Activated CD4-positive, alpha-beta T cell treated with anti-CD3 and anti-CD28 coated beads, Interleukin-10, Interleukin-2, amounts not matched to agents 100 ng/mL and 50 ng/mL, durations not matched to agents 16 hours and 8 hours (primary cell): ENCODE measurements at regions not wholly inside any gene's neighbourhood (a gene's known extent, or its start where the extent isn't known, plus 50 kb on each side); places are given as distances from the start of the nearest gene placed in this dataset.
"Not testable (repeated sequence)": the region's sequence is repeated elsewhere in the genome, so short reads cannot be mapped to it uniquely, and the experiment has no call there.

Experiments
- DNase-seq: peaks from one replicate; pipeline ENCODE4 v3.0.0-alpha.2; 2020

DNA sequence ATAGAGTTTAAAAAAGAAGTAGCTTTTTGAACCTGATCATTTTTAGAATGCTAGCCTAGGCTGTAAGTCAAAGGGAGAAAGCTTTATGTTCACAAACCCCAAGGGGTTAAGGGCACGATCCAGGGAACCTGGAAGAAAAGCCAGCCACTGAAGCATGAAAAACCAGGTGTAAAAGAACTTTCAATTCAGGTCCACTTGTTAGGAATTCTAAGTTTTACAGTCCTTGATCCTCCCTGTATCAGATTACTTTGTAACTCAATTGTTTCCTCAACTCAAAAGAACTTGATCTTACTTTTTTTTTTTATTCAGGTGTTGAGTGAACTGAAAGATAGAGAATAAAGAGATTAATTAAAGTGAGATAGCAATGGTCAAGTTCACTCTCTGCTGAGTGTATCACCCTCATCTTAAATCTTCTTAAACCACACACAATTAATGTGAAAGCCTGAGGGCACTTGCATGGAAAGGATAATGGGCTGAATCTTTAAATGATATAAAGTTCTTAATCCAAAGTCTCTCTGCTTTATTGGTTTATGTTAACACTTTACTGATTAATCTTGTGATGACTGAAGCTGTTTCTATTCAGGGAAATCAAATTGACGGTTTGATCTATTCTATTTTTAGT lies 672.2 kb upstream of the LRRN3 start:
- no peak for DNase-seq

DNA sequence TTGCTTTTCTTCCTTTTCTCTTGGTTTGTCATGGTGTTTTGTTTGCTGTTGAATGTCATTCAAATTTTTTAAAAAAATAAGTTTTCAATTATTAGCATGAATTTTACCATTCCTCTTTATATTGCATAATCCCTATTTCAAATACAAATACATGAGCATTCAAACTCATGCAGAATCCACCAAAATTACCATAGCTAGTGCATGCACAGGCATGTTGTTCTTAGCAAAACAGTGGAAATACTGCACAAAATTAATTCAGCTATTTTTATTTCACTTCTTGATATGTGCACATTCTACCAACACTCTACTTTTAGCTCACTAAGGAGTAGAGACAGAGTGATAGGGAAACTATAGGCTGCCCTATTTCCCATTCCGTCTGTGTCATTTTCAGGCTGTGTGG lies 670.1 kb upstream of the LRRN3 start:
- no peak for DNase-seq

DNA sequence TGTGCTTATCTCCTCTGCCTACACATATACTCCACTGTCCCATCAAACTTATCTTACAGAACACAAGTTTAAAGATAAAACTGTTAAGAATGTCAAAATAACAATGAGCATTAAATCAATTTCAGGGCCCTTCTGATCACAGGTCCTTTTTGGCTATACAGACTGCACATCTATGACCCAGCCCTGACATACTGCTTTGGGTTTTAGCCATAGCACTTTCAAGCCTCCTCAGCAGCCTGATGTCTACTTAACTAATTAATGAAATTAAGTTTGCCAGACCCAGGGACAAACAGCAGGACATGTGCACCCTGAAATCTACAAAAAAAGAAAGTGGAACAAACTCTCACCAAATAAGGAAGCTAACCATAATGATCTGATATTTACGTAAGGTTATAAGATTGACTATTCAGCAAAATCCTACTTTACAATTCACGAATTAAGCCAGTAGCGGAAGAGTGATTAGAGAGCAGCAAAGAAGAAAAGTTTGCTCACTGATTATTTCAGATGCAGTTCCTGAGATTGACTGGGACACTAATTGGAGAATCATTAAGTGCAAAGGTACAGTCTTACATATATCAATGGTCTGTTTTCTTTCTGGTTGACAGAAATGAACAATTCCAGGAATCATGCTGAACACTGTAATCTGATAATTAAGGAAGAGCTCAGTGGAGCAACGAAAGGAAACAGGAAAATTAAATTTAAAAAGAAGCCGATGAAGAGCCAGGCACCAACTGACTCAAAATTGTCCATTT lies 669.3 kb upstream of the LRRN3 start:
- DNase-seq = no peak

DNA sequence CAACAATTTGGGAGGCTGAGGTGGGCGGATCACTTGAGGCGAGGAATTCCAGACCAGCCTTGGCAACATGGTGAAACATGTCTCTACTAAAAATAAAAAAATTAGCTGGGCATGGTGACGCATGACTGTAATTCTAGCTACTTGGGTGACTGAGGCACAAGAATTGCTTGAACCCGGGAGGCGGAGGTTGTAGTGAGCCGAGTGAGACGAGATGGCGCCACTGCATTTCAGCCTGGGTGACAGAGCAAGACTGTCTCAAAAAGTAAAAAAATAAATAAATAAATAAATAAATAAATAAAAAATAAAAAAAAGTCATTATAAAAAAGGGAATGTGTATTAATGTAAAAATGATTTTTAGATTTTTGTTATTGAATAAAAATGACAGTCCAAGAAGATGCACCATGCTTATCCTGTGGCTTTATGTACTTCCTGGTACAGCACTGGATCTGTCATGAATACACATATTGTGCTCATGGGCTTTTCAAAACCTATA lies 658.8 kb upstream of the LRRN3 start:
- no peak for DNase-seq

DNA sequence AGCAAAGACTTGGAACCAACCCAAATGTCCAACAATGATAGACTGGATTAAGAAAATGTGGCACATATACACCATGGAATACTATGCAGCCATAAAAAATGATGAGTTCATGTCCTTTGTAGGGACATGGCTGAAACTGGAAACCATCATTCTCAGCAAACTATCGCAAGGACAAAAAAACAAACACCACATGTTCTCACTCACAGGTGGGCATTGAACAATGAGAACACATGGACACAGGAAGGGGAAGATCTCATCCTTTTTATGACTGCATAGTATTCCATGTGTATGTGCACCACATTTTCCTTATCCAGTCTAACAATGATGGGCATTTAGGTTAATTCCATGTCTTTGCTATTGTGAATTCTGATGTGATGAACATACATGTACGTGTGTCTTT lies 652.0 kb upstream of the LRRN3 start:
- not testable (repeated sequence) for DNase-seq

DNA sequence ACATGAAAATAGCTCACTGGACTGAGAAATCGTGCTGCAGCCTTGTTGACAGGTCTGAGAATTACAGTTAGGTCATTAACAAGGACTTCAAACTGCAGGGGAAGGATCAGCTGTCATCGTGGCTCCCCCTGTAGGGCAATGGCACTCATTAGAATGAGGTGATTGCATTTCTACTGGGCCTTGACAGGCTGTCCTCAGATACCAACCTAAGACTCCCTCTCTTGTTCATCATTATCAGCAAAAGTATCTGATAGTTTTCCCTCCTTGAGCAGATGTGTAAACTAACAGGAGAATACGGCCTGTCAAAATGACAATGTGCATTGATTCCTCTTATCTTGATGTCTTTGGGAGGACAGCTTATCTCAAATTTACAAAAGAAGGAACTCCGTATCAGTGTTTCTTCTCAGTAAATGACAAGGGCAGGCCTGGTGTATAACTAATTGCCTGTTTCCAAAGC lies 648.5 kb upstream of the LRRN3 start:
- DNase-seq = peak; percentile 13

DNA sequence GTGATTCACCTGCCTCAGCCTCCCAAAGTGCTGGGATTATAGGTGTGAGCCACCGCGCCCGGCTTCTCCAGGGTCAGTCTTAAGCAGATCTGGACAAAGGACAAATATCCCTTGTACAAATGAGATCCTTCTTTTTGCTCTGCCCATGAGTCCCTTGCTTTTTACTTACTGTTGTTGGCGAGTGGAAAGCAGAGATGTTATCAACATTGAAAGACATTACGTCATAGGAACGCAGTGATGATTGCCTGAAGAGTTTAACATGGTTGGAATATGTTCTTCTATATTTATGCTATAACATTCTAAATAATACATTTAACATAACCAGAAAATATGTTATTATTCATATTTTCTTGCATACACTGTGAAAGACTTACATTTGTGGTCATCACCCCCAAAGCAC lies 644.3 kb upstream of the LRRN3 start:
- DNase-seq = no peak

DNA sequence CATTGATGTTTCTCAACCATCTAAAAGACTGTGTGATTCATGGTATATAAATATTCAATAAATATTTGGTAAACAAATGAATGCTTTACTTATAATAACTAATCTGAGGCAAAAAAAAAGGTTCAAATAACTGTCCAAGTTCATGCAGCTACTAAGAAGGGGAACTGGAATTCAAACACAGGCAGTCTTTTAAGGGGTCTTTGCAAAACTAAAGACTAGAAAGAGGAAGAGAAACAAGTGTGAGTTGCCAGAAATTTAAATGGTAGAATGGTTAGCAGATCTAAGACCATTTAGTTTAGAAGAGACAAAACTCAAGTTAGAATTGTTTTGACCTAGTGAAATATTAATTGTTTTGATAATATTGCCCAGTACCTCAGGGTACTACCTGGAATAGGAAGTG lies 642.0 kb upstream of the LRRN3 start:
- DNase-seq = no peak

DNA sequence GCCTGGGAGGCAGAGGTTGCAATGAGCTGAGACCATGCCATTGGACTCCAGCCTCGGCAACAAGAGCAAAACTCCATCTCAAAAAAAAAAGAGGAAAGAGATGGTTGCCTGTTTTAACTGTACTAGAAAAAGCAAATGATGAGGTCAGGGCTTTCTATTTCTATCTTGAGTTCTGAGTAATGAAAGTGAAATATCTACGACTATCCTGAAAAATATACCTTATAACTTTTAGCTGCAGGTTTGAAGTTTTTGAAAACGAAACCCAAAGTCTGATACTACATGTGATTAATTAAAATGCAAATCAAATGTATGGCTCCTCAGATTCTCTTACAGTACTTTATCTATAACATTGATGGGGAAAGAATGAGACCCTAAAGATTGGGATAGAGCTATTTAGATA lies 636.2 kb upstream of the LRRN3 start:
- no peak for DNase-seq

DNA sequence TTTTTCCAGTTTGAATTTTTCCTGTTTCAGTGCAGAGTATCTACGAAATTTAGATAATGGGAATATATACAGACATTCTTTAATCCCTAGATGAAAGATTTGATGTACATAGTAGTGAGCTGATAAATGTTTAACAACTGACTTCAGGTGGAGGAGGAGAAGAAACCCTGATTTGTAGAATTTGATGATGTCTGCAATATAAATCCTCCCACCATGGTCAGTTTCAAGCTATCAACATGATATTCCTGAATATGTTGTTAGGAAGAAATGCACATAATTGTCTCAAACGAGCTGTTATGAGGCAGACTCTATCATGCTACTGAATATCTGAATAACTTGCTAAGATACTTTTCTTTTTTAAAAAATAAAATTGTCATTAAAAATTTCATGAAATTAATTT lies 629.3 kb upstream of the LRRN3 start:
- no peak for DNase-seq

DNA sequence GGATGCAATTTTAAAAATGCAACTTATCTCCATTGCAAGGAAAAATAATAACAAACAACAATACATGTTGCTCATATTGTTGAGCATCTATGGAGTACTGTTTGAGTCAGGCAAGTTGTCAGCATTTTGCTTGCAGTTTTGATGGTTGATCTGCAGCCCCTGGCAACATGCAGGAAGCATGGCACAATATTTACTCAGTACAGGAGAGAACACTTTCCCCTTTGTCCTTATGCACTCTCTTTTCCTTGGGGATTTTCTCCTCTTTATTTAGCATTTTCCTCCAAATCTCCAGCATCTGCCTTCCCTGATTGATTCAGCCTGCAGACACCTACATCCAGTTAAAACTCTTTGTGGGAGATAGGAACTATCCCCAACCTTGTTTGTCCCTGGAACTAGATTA lies 620.5 kb upstream of the LRRN3 start:
- DNase-seq = no peak

DNA sequence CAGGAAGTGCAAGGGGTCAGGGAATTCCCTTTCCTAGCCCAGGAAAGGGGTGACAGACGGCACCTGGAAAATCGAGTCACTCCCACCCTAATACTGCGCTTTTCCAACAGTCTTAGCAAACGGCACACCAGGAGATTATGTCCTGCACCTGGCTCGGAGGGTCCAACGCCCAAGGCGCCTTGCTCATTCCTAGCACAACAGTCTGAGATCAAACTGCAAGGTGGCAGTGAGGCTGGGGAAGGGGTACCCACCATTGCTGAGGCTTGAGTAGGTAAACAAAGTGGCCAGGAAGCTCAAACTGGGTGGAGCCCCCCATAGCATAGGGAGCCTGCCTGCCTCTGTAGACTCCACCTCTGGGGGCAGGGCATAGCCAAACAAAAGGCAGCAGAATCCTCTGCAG lies 618.5 kb upstream of the LRRN3 start:
- not testable (repeated sequence) for DNase-seq

DNA sequence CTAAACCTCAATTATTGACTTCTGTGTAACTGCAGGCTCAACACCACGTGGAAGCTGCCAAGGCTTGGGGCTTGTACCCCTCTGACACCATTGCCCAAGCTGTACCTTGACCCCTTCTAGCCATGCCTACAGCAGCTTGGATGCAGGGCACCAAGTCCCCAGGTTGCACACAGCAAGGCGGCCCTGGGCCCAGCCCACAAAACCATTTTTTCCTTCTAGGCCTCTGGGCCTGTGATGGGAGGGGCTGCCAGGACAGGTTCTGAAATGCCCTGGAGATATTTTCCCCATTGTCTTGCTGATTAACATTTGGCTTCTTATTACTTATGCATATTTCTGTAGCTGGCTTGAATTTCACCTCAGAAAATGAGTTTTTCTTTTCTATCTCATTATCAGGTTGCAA lies 610.0 kb upstream of the LRRN3 start:
- DNase-seq = no peak

DNA sequence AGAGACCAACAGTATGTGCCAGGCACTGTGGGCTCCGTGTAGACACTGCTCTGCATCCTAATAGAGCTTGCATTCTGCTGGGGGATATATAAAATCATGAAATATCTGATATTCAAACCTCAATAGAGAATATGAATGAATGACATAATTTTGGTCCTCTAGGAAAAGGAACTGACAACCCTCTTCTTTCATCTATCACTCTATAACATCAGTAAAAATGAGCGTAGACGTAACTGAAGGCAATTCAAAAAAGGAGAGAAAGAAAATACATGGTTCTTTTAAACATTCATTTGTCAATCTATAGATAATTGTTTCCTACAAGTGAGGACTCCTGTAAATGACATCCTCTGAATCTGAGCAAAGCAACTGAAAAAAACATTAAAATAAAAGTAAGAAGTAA lies 607.4 kb upstream of the LRRN3 start:
- DNase-seq = no peak

DNA sequence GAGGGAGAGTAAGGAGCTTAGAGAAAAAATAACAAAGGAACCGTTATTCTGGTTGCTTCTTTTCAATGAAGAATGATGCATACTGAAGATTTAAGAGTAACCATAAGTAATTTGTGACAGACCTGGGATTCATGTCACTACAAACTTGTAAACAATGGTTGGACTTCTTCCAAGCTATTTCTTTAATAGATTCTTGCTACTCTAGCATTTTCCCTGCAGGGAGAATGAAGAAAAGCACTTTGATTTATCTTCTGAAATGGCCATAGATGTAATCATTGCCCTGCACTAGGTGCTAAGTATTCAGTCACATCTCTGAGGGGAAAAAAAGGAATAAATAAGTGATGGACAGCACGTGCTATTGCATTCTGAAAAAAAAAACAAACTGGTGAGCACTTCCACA lies 606.6 kb upstream of the LRRN3 start:
- no peak for DNase-seq

DNA sequence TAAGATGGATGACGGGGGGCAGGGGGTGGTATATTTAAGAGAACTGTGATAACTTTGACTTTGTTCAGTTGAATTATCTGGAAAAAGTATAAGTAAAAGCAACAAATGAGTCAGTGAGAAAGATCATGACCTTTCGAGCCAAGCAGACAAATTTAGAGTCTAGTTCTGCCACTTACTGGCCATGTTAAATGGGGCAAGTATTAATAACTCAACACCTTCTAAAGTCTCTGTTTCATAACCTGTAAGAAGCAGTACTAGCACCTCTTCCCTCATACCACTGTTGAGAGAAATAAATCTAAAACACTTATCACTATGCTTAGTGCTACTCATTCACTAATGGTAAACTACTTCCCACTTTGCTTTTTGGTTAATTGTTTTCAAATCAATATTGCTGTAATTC lies 604.4 kb upstream of the LRRN3 start:
- no peak for DNase-seq

DNA sequence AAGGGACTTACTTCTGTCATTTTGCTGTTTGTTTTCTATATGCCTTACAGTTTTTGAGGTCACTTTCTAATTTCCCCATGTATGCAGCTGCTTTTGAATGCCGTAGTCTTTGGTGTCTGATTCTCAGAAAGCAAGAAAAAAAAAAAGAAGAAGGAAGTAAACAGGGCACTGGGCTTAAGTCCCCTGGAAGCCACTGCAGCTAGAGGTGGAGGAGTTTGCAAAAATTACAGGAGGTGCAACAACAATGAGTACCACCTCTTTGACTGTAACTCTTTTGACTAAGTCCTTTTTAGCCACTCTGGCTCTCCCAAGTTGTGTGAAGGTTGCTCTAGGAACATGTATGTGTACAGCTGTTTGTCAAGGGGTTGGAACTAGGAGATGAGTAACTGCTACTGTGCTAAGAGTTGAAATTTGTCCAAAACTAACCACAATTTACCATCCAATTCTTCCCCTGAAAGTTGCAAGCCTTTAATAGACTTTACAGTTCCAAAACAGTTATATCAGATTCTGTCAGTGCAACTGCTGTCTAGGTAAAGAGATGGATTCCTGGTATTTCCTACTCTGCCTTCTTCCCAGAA lies 588.0 kb upstream of the LRRN3 start:
- DNase-seq = no peak

DNA sequence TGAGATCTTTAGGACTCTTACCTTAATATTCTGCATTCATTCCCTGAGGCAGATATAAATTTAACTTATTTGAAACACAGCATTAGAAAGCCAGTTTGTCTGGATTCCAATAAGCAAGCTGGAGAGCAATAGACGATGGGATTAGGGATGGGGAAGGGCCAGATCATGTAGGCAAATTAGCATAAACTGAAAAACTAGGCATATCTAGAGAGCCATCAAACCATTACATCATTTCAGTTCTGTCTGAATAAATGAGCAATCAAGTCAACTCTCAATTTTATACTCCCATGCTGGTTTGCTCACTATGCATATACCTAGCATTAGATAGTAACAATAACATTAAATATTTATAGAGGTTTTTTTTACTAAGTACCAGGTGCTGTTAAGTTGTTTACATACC lies 583.6 kb upstream of the LRRN3 start:
- DNase-seq = no peak

DNA sequence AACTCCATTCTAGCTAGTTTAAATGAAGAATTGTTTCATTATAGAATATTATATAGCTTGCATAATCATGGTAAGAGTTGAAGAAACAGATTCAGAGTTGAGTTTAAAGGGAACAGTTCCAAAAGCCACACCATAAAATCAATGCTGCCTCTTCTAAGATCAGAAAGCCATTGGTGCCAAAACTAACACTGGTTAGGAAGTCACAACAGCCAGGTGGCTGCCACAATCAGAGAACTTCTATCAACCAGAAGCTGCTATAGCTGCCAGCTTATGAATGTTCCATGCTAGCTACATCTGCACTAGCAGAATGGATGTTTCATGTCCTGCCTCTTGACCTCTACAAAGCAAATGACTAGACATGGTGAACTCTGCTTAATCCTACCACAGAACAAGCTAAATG lies 583.1 kb upstream of the LRRN3 start:
- DNase-seq = no peak

DNA sequence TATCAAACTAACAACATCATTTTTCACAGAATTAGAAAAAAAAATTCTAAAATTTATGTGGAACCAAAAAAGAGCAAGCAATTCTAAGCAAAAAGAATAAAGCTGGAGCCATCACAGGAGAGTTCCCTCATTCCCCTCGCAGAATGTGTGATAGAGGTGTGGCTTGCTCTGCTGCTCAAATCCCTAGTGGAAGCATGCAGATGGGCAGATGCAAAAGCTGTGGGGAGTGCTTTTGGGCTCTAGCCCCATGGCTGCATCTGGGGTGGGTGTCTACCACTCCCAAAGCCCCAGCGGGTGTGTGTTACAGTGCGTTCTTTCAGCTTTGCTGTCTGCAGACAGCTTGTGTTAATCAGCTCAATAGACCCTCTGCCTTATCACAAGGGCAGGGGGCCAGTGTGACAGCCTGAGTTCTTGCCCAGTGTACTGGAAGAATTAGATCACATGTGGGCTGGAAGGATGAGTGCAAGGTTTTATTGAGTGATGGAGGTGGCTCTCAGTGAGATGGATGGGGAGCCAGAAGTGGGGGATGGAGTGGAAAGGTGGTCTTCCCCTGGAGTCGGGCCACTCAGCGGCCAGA lies 575.9 kb upstream of the LRRN3 start:
- DNase-seq = not testable (repeated sequence)

DNA sequence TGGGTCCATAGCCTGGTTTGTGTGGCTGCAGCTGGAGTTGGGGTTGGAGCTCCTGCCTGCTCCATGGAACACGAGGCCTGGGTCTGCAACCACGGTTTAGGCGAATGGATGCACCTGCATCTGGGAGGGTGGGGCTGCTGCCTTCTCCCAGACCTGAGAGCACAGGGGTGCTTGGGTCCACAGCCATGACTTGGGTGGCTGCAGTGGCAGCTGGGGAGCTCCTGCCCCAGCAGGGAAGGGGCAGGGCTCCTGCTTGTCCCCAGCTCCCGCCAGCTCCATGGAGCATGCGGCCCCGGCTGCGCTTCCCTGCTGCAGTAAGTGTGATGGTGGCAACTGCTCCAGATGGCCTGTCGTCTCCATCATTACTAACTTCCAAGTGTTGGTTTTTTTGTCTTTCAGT lies 571.1 kb upstream of the LRRN3 start:
- no peak for DNase-seq

DNA sequence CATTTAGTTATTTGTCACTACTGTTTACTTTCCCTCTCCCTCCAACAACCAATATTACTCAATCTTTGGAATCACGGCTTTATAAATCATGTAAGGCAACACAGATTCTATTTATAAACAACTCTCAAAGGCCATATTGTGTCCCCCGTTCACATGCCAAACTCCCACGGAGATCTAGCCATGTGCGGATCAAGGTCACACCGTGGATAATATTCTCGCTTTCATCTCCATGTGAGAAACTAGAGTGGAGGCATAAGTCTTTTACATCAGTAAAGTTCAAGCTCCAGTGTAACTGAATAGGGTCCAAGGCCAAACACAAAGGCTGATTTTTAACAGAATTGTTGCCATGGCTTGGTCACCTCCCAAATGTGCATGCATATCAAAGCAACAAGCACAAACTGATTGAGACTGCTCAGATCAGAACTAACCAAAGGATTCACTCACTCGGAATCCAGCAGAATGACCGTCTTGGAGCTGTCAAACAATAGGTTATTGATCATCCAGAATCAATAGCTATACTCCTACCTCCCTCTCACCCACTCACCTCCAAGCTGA lies 569.5 kb upstream of the LRRN3 start:
- no peak for DNase-seq

DNA sequence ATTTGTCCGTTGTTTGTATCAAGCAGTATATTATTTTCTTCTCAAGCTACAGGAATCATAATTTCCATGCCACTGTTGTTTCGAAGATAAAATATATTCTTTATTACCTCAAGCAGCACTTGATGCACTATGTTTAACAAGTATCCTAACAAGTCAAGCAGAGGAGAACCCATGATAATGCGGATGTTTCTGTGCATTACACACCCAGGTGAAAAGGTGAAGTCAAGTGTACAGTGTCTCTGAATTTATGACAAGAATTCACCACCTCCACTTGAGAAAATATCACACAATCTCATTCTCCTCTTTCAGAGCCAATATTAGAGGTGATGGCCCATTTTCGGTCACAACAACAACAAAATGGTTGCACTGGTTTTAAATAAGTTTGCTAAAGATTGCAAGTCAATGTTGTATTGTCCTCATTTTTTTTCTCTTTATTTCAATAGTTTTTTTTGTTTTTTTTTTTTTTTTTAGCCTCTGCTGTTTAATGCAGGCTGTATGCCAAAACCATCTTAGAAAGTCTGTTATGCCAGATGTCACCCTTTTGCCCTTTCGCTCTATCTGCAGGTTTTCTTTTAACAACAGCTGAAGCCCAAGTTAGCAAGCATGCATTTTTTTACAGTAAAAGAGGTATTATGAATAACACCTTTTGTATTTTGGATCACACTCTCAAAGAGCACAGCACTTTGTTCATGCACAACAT lies 568.7 kb upstream of the LRRN3 start:
- DNase-seq = no peak
